ENCODE measurements at regions not wholly inside any gene's neighbourhood (a gene's known extent, or its start where the extent isn't known, plus 50 kb on each side); places are given as distances from the start of the nearest gene placed in this dataset.

DNA sequence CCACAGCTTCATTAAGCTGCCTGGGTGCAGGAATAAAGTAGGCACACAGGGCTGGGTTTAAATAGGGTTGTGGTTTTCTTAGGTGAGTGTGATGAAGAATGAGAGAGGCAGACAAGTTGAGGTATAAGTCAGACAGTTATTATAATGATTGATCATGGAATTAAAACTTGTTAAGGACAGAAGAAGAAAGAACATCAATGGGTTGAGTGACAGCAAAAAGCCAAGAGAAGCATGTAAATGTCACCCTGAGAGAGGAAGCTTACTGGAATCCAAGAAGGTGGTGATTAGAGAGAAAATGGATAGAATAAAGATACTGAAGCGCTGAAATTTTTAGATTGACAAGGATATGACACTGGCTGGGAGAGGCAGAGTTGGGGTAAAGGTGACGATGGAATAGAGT is 325.2 kb upstream of the SLITRK1 start:
- Histone ChIP-seq H3K27ac (ENCODE audit: low read depth, low read length) (no peak overlapping the region), H3K4me1 (ENCODE audit: control insufficient read depth, insufficient read depth, low read length) (no peaks in the 10 kb centered on the region), H3K9me3 (ENCODE audit: control insufficient read depth, insufficient read depth, low read length) (no peaks in the 10 kb centered on the region), H3K36me3 (ENCODE audit: control insufficient read depth, insufficient read depth, low read length) (no peaks in the 10 kb centered on the region), H3K27me3 (ENCODE audit: control insufficient read depth, insufficient read depth, low read length) (no peaks in the 10 kb centered on the region), H3K4me3 (ENCODE audit: low read depth, low read length) (no peak overlapping the region)
- DNase-seq (ENCODE audit: low read depth in 4 of 6, low spot score in 6 of 6), result no peak
- WGBS (ENCODE audit: insufficient coverage), result 100% methylated on average over 1 of the region's 2 CpGs

DNA sequence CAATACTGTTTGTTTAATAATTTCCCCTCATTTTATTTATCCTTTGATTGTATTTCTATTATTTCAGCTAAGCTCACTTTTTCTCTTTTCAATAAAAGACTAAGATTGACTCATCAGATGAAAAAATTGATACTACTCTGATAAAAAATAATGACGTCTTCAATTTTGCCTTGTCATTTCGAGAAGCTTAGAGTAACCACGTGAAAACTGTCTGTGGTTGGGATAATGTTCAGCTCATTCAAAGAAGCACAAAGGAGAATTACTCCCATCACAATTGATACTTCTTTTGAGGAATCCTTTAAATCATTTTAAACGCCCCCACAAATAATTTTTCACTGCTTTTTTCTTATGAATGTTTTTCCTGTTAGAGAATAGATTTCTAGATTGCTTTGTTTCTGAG is 318.7 kb upstream of the SLITRK1 start:
- Histone ChIP-seq H3K4me3 (ENCODE audit: low read depth, low read length) (no peak overlapping the region), H3K36me3 (ENCODE audit: control insufficient read depth, insufficient read depth, low read length) (no peaks in the 10 kb centered on the region), H3K9me3 (ENCODE audit: control insufficient read depth, insufficient read depth, low read length) (no peaks in the 10 kb centered on the region), H3K4me1 (ENCODE audit: control insufficient read depth, insufficient read depth, low read length) (no peaks in the 10 kb centered on the region), H3K27ac (ENCODE audit: low read depth, low read length) (no peak overlapping the region), H3K27me3 (ENCODE audit: control insufficient read depth, insufficient read depth, low read length) (no peaks in the 10 kb centered on the region)
- WGBS (ENCODE audit: insufficient coverage), result no CpG with 5 or more reads among the region's 4 CpGs
- no peak for DNase-seq (ENCODE audit: low read depth in 4 of 6, low spot score in 6 of 6)

DNA sequence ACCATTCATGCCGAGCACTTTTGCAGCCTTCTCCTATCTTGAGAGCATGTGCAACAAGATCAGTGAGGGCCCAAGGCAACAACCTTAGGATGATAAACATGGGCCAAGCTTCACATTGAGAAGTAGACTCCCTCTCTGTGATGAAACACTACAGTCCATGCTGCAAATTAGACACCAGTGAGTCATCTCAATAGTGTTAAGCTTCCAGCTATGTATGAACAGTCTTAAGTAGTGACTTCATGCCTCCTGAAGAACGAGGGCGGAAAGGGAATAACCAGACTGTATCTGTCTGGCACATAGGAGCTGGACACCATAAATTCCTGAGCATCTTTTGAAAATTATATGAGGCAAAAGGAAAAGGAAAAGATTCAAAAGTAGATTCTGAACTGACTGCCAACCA is 309.9 kb upstream of the SLITRK1 start:
- WGBS (ENCODE audit: insufficient coverage), result 73% methylated on average over 3 of the region's 3 CpGs
- Histone ChIP-seq H3K4me1 (ENCODE audit: control insufficient read depth, insufficient read depth, low read length) (no peaks in the 10 kb centered on the region), H3K36me3 (ENCODE audit: control insufficient read depth, insufficient read depth, low read length) (no peaks in the 10 kb centered on the region), H3K27me3 (ENCODE audit: control insufficient read depth, insufficient read depth, low read length) (no peaks in the 10 kb centered on the region), H3K9me3 (ENCODE audit: control insufficient read depth, insufficient read depth, low read length) (no peaks in the 10 kb centered on the region), H3K27ac (ENCODE audit: low read depth, low read length) (no peak overlapping the region), H3K4me3 (ENCODE audit: low read depth, low read length) (no peak overlapping the region)
- DNase-seq (ENCODE audit: low read depth in 4 of 6, low spot score in 6 of 6), result no peak

DNA sequence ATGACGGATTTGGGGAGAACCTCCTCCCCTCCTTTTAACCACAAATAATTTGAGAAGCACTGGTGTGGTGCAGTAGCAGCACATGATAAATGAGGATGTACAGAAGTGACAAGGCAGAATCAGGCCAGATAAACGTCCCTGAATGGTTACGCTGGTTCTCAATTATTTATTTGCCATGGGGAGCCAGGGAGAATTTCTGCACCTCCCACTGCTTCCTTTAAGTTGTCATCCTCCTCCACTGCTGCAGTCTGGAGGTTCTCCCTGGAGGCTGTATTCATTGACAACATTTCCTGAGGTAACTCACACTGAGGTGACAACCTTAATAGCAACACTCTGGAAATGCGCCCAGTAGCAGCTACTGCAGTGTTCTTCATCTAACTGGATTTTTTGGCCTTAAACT is 308.9 kb upstream of the SLITRK1 start:
- no peak for DNase-seq (ENCODE audit: low read depth in 4 of 6, low spot score in 6 of 6)
- 51% methylated on average over 2 of the region's 4 CpGs for WGBS (ENCODE audit: insufficient coverage)
- no peaks in the 10 kb centered on the region for H3K36me3 ChIP-seq (ENCODE audit: control insufficient read depth, insufficient read depth, low read length)
- H3K4me1 ChIP-seq (ENCODE audit: control insufficient read depth, insufficient read depth, low read length), result no peaks in the 10 kb centered on the region
- no peak overlapping the region for H3K27ac ChIP-seq (ENCODE audit: low read depth, low read length)
- no peak overlapping the region for H3K4me3 ChIP-seq (ENCODE audit: low read depth, low read length)
- no peaks in the 10 kb centered on the region for H3K27me3 ChIP-seq (ENCODE audit: control insufficient read depth, insufficient read depth, low read length)
- H3K9me3 ChIP-seq (ENCODE audit: control insufficient read depth, insufficient read depth, low read length), result no peaks in the 10 kb centered on the region

DNA sequence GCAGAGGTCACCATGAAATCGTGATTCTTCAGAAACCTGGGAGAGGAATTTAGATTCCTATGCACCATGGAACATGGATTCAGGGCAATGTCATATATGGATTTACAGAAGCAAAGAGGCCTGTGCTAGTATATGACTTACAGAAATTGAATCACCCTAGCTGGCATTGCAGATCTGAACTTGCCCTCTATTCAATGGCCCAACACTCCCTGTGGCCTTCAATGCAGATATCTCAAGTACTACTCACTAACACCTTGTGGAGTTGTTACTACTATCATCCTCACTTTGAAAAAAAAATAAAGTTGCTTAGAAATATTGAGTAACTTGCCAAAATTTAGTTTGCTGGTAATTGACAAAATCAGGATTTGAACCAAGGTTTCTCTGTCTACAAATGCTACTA is 305.4 kb upstream of the SLITRK1 start:
- Histone ChIP-seq H3K36me3 (ENCODE audit: control insufficient read depth, insufficient read depth, low read length) (no peaks in the 10 kb centered on the region), H3K27me3 (ENCODE audit: control insufficient read depth, insufficient read depth, low read length) (no peaks in the 10 kb centered on the region), H3K4me1 (ENCODE audit: control insufficient read depth, insufficient read depth, low read length) (no peaks in the 10 kb centered on the region), H3K9me3 (ENCODE audit: control insufficient read depth, insufficient read depth, low read length) (no peaks in the 10 kb centered on the region), H3K27ac (ENCODE audit: low read depth, low read length) (no peak overlapping the region), H3K4me3 (ENCODE audit: low read depth, low read length) (no peak overlapping the region)
- no peak for DNase-seq (ENCODE audit: low read depth in 4 of 6, low spot score in 6 of 6)
- WGBS (ENCODE audit: insufficient coverage), result no CpG with 5 or more reads among the region's 1 CpG

DNA sequence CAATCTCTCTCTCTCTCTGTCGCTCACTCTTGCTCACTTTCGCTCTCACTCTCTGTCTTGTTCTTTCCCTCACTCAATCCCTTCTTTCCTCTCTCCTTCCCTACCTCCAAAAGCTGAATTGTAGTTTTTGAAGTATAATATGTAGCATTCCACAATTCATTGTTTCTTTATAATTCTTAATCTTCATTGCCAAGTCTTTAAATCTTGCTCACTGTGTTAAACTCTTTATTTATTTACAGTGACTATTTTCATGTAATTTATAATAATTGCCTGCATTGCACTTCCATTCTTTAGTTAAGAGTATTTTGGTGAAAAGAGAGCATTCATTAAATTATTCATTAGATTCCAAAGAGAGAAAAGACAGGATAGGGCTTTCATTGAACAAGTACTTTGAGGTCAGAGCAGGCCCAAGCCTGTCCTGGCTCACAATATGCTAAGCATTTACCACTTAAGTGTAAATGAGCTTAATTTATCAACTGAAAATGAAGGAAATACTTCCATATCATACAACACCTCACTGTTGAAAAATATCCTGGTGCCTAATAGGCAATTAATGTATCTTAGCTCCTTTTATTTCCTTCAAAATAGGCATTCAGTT is 257.4 kb upstream of the SLITRK1 start:
- WGBS (ENCODE audit: insufficient coverage), result 55% methylated on average over 2 of the region's 2 CpGs

DNA sequence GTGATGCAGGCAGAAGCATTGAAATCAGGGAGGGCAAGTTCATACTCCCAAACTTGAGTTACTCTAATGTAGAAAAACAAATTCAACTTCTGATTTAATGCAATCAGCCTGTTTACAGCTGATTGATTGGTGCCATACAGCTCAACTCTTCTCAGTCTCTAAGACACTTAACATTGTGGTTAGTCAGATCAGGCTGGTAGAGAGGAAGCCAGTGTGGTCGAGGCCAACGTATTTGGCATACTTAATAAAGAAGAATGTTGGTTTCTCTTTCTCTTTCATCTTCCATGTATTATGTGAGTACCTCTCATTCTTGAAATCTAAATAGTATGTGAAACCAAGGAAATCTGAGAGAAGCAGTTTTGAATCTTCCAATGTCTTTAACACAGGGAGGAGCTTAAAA is 255.0 kb upstream of the SLITRK1 start:
- Histone ChIP-seq H3K27me3 (ENCODE audit: control insufficient read depth, insufficient read depth, low read length) (no peaks in the 10 kb centered on the region), H3K9me3 (ENCODE audit: control insufficient read depth, insufficient read depth, low read length) (no peaks in the 10 kb centered on the region), H3K36me3 (ENCODE audit: control insufficient read depth, insufficient read depth, low read length) (no peaks in the 10 kb centered on the region), H3K4me3 (ENCODE audit: low read depth, low read length) (no peak overlapping the region), H3K27ac (ENCODE audit: low read depth, low read length) (no peak overlapping the region), H3K4me1 (ENCODE audit: control insufficient read depth, insufficient read depth, low read length) (no peaks in the 10 kb centered on the region)
- WGBS (ENCODE audit: insufficient coverage), result no CpG with 5 or more reads among the region's 2 CpGs
- no peak for DNase-seq (ENCODE audit: low read depth in 4 of 6, low spot score in 6 of 6)

More for the DNA sequence above, 257.4 kb upstream of the SLITRK1 start:
- Histone ChIP-seq H3K4me1 (ENCODE audit: control insufficient read depth, insufficient read depth, low read length) (no peaks in the 10 kb centered on the region), H3K9me3 (ENCODE audit: control insufficient read depth, insufficient read depth, low read length) (no peaks in the 10 kb centered on the region), H3K27ac (ENCODE audit: low read depth, low read length) (no peak overlapping the region), H3K36me3 (ENCODE audit: control insufficient read depth, insufficient read depth, low read length) (no peaks in the 10 kb centered on the region), H3K27me3 (ENCODE audit: control insufficient read depth, insufficient read depth, low read length) (no peaks in the 10 kb centered on the region), H3K4me3 (ENCODE audit: low read depth, low read length) (no peak overlapping the region)
- peak in 1 of 6 donors; percentile 18 for DNase-seq (ENCODE audit: low read depth in 4 of 6, low spot score in 6 of 6)

DNA sequence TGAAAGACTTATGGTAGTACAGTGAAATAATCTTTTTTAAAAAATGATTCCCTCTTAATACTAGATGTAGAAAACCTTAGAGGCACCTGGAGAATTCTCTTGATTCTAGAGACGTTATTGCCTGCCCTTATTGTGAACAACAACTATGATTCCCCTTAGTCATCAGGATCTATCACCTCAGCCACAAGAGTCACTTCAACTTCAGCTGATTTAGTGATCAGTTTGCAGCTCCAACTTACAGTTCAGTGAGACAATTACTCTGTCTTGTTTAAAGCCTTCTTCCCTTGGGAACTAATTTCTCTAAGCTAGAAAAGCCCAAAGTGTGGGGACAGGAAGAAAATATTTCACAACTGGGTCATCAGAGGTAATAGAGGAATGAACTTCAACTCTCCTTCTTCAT is 254.3 kb upstream of the SLITRK1 start:
- DNase-seq (ENCODE audit: low read depth in 4 of 6, low spot score in 6 of 6), result peak in 1 of 6 donors; percentile 20
- Histone ChIP-seq H3K36me3 (ENCODE audit: control insufficient read depth, insufficient read depth, low read length) (no peaks in the 10 kb centered on the region), H3K27me3 (ENCODE audit: control insufficient read depth, insufficient read depth, low read length) (no peaks in the 10 kb centered on the region), H3K27ac (ENCODE audit: low read depth, low read length) (no peak overlapping the region), H3K4me3 (ENCODE audit: low read depth, low read length) (no peak overlapping the region), H3K4me1 (ENCODE audit: control insufficient read depth, insufficient read depth, low read length) (no peaks in the 10 kb centered on the region), H3K9me3 (ENCODE audit: control insufficient read depth, insufficient read depth, low read length) (no peaks in the 10 kb centered on the region)
- no CpG with 5 or more reads among the region's 1 CpG for WGBS (ENCODE audit: insufficient coverage)

DNA sequence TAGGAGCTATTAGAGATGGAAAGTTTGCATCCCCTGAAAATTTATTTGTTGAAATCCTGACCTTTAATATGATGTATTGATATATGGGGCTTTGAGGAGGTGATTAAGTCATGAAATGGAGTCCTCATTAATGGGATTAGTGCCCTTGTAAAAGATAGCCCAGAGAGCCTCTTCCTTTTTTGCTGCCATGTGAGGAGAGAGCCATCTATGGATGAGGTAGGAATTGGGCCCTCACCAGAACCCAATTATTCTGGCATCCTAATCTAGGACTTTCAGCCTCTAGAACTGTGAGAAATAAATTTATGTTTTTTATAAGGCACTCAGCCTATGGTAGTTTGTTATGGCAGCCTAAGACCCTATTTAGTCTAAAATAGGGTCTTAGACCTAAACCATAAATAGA is 250.2 kb upstream of the SLITRK1 start:
- Histone ChIP-seq H3K27me3 (ENCODE audit: control insufficient read depth, insufficient read depth, low read length) (no peaks in the 10 kb centered on the region), H3K4me3 (ENCODE audit: low read depth, low read length) (no peak overlapping the region), H3K36me3 (ENCODE audit: control insufficient read depth, insufficient read depth, low read length) (no peaks in the 10 kb centered on the region), H3K4me1 (ENCODE audit: control insufficient read depth, insufficient read depth, low read length) (no peaks in the 10 kb centered on the region), H3K9me3 (ENCODE audit: control insufficient read depth, insufficient read depth, low read length) (no peaks in the 10 kb centered on the region), H3K27ac (ENCODE audit: low read depth, low read length) (no peak overlapping the region)
- no peak for DNase-seq (ENCODE audit: low read depth in 4 of 6, low spot score in 6 of 6)

DNA sequence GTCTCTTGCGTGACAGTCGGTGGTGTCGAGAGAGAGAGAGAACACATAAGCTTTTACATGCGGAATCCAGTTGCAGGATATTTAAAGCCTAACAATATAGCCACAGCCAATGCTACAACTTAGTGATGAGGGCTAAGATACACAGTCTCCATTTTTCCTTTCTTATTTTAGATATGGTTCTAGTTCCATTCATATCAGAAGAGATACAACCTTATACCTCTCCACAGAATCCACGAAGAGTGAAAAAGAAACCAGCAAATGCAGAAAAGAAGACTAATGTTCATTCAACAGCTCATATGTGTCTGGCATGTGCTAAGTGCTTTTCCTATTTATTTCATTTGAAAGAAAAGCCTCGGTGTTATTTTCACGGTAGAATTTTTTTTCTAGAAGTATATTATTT is 249.0 kb upstream of the SLITRK1 start:
- H3K36me3 ChIP-seq (ENCODE audit: control insufficient read depth, insufficient read depth, low read length), result no peaks in the 10 kb centered on the region
- DNase-seq (ENCODE audit: low read depth in 4 of 6, low spot score in 6 of 6), result no peak
- H3K4me1 ChIP-seq (ENCODE audit: control insufficient read depth, insufficient read depth, low read length), result no peaks in the 10 kb centered on the region
- no peak overlapping the region for H3K27ac ChIP-seq (ENCODE audit: low read depth, low read length)
- WGBS (ENCODE audit: insufficient coverage), result 100% methylated on average over 2 of the region's 7 CpGs
- no peaks in the 10 kb centered on the region for H3K27me3 ChIP-seq (ENCODE audit: control insufficient read depth, insufficient read depth, low read length)
- H3K9me3 ChIP-seq (ENCODE audit: control insufficient read depth, insufficient read depth, low read length), result no peaks in the 10 kb centered on the region
- no peak overlapping the region for H3K4me3 ChIP-seq (ENCODE audit: low read depth, low read length)

All from spinal cord (tissue), 9 donors.